Right hindlimb (tissue), 1 donor: ENCODE measurements at regions not wholly inside any gene's neighbourhood (a gene's known extent, or its start where the extent isn't known, plus 50 kb on each side); places are given as distances from the start of the nearest gene placed in this dataset.
"Not testable (repeated sequence)": the region's sequence is repeated elsewhere in the genome, so short reads cannot be mapped to it uniquely, and the experiment has no call there.

ENCODE experiments used
- DNase-seq: peaks from one replicate; pipeline ENCODE4 v3.0.0-alpha.2; 2018

DNA sequence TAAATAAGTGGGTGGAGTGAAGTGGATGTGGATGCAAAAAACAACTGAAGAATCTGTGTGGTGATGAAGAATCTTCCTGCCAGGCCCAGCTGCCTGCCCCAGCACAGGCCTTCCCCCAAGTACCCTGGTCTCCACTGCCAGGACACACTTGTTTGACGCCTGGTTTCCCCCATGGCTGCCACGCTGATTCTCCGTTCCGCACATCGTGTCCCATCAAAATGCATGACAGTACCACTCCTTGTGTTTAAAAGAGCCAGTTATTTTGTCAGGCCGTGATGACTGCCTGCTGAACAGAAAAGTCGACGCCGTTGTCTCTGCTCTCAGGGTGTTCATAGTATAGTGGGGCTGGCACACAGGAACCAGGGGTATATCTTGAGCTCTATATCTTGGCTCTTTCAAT is 50.3 kb upstream of the KYNU start:
- no peak for DNase-seq

DNA sequence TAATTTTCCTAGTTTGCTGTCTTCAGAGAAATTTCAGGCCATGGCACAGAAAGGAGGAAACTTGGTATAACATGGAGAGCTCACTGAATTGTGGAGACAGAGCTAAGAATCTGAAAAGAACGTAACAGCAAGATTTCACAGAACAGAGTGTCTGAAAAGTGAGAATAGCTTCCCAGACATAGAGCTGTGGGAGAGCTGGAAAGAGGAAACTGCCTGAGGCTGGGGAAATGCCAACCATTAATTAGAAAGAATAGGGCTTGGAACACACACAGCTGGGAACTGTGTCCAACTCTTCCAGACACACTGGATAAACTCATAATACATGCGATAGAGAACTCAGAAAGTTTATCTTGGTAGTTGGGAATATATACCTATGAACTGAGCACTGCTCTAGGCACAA is 51.6 kb upstream of the KYNU start:
- DNase-seq, result no peak

DNA sequence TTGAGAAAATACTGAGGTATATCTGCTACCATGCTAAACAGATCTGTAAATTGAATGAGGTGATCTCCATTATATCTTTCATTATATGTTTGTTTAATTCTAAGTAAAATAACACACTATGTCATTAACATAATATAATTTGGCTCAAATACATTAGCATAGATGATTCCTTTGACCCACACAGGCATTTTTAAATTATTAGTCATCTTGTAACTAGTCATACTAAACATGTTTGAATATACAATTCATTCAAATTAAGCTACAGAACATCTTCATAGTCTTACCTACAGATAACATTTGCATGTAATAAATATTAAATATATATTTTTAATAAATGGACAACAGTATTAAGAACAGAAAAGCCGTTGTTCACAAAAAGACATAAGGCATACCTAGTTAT is 52.7 kb upstream of the KYNU start:
- no peak for DNase-seq

DNA sequence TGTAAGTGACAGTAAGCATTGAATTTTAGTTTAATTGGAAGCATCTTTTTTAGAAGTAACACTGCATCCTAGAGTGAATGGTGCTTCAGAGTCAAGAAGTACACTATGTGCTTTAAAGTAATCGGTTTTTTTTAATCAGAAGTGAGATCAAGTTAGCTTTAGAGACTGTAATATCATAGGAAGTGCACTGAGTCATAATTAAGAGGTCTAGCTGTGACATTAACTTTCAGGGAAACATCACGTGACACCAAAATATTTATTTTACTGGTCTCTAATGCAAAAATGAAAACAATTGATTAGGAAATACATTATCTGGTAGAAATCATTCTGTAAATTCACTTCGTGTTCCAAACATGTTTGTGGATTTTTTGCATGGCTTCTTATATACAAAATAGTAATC is 55.3 kb upstream of the KYNU start:
- DNase-seq, result no peak

DNA sequence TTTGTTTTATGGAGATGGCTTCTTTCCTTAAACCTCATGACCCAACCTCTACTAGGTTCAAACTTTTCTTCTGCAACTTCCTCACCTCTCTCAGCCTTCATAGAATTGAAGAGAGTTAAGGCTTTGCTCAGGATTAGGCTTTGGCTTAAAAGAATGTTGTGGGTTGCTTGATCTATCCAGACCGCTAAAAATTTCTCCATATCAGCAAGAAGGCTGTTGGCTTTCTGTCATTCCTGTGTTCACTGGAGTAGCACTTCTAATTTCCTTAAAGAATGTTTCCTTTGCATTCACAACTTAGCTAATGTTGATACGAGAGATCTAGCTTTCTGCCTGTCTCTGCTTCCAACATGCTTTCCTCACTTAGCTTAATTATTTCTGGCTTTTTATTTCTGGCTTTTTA is 58.1 kb upstream of the KYNU start:
- no peak for DNase-seq

DNA sequence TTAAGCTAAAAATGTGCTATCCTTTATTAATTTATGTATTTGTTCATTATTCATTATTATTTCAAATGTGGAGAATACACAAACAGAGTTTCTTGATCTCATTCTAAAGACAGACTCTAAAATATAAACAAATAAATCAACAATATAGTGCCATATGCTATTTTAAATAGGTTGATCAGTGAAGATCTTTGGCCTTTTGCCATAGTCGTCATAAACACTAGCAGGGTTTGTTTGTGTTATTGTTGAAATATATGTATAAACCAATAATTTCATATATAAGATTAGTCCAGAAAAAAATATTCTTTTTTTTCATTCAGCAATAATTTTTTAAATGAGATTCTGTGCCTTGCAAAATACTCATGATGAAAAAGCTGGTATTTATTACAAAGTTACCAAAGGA is 62.1 kb upstream of the KYNU start:
- no peak for DNase-seq

DNA sequence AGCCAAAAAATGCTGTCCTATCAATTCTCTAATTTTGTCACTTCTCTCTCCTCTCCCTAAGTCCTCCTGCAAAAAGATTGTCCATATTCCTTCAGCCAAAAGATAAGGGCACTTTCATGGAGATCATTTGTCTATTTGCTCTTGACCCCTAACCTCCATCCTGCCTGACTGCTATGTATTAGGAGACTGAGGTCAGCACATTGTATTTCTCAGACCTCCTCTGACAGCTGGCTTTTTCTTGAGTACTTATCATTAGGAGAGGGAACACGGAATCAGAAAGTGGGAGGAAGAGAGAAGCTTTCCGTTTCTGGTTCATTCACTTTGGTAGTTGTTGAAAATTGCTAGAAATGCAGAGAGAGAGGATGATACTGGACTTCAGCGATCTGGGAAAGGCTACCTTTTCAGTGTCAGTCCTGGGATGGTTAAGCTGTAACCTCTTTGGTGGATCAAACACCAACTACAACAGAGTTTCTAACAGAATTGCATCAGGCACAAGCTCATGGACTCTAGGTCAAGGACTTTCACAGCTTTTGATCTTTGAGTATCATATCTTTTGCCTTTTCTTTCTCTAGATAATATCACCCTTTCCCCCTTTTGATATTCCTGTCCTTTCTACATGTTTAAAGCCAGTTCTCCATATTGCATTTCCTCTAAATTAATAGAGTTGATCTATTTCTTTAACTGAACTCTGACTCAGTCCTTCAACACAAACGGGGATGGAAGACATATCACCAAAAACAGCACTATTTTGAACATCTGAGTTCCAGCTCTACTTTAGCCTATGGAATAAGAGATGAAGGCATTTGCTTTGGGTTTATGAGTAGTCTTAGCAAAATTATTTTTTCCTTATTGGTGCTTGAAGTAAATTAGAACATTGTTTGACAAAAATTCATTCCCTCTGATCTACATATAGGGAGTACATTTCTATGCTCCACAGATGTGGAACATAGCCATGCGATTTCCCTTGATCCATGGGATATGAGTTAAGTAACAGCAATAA is 63.3 kb upstream of the KYNU start:
- no peak for DNase-seq

DNA sequence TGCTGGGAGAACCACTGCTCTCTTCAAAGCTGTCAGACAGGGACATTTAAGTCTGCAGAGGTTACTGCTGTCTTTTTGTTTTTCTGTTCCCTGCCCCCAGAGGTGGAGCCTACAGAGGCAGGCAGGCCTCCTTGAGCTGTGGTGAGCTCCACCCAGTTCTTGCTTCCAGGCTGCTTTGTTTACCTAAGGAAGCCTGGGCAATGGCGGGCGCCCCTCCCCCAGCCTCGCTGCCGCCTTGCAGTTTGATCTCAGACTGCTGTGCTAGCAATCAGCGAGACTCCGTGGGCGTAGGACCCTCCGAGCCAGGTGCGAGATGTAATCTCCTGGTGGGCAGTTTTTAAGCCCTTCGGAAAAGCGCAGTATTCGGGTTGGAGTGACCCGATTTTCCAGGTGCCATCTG is 65.8 kb upstream of the KYNU start:
- DNase-seq, result not testable (repeated sequence)

DNA sequence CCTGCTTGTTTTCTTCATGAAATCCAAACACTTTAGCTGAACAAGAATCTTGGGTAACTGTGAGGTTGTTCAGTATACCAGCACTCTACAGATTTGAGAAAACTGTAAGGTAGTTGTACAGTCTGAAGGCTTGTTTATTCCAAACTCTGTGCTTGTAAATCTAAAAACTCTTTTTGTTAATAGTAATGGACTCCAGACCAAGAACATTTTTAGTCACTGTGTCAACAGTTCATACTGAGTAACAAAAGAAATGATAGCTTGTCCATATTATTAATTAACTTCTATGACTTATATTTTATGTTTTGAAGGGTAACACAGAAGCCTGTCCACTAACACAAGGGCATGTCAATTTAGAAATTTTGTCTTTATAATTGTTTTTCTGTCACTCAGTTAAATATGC is 72.2 kb upstream of the KYNU start:
- DNase-seq, result no peak

DNA sequence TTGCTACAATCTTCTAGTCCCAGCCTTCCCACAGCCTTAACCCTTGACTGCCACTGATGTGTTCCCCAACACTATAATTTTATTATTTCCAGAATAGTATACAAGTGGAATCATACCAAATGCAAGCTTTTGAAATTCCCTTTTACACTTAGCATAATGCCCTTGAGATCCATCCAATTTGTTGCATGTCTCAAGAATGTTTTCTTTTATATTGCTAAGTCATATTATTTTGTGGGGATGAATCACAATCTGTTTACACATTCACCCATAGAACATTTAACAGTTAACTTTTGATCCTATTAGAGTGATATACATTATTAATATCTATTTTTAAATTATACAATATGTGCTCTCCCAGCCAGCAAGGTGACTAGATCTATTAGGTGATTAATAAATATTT is 74.3 kb upstream of the KYNU start:
- no peak for DNase-seq

DNA sequence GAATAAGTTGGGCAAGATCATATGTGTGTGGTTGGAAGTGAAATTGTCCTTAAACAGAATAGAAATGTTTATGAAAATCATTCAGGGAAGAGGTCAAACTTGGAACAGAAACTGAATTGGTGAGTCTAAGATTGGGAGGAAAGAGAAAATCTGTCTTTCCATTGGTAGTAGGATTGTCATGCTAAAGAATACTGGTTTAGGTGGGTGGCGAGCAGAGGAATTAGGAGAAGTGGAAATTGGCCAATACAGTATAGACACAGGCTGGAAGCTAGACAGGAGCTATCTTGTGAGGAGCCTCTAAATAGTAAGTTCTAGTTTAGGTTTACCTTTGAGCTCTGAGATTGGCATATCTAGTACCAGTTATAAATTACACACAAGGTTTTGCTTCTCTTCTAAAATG is 80.9 kb upstream of the KYNU start:
- no peak for DNase-seq

DNA sequence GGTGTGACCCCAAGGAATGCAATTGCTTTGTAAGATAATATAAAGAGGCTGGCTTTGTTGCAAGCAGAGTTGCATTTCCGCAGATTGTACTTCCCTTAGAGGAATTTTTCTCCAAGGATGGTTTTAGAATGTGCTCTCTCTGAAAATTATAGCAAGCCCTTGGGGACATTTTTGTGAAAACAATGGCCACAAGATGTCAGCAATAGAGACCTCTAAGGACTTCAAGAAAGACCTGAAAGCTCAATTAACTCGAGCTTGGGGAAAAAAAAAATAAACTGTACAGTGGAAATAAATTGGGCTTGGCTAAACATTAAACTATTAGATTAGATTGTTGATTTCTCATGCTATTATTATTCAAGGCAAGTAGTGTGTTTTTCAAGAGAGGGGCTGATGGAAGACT is 81.3 kb upstream of the KYNU start:
- DNase-seq, result no peak

DNA sequence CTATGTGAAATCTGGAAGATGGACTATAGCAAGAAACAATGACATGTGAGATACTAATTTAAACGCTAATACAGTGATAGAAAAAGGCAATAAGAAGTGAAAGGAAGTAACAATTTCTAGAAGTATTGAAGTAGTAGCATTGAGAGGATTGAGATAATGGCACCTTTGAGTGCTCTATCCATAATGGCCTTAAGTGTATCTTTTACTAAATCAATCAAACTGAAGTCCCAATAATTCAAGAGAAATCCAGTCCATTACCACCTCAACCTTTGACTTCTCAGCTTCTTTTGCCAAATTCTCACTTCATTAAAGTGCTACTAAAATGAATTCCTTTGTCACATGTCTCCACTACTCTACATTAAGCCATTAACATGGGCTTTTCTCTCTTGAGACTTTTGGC is 82.6 kb upstream of the KYNU start:
- DNase-seq, result no peak

DNA sequence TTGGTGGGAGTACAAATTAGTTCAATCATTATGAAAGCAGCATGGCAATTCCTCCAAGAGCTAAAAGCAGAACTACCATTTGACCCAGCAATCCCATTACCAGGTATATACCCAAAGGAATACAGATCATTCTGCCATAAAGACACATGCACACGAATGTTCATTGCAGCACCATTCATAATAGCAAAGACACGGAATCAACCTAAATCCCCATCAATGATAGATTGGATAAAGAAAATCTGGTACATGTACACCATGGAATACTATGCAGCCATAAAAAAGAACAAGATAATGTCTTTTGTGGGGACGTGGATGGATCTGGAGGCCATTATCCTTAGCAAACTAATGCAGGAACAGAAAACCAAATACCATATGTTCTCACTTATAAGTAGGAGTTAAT is 85.1 kb upstream of the KYNU start:
- DNase-seq, result not testable (repeated sequence)

DNA sequence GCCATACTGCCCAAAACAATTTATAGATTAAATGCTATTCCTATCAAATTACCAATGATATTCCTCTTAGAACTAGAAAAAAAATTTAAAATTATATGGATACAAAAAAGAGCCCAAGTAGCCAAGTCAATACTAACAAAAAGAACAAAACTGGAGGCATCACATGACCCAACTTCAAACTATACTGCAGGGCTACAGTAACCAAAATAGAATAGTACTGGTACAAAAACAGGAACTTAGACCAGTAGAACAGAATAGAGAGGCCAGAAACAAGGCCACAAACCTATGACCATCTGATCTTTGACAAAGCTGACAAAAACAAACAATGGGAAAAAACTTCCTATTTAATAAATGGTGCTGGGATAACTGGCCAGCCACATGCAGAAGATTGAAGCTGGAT is 86.1 kb upstream of the KYNU start:
- no peak for DNase-seq

DNA sequence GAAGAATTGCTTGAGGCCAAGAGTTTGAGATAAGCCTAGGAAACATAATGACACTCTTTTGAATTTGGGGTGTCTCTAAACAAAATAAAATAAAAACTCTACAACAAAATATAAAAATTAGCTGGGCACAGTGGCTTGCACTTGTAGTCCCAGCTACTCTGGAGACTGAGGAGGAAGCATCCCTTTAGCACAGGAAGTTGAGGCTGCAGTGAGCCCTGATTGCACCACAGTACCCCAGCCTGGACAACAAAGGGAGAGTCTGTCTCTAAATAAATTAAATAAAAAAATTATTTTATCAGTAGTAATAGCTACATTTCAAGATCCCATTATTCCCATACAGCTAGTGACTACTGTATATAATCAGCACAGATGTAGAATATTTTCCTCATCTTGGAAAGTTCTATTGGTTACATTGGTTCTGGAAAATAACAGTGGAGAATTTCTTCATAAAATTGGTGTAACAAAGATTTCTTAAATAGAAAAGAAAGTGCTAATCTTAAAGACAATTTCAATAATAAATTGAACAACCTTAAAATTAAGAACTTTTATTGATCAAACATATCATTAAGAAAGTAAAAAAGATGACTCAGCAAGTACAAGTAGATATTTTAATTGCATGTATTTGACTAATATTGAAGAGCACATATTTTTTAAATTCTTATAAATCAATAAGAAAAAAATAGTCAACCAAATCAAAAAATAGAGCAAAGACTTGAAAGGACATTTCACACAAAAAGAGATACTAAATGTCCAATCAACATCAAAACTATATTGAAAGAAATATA is 90.4 kb upstream of the KYNU start:
- no peak for DNase-seq

DNA sequence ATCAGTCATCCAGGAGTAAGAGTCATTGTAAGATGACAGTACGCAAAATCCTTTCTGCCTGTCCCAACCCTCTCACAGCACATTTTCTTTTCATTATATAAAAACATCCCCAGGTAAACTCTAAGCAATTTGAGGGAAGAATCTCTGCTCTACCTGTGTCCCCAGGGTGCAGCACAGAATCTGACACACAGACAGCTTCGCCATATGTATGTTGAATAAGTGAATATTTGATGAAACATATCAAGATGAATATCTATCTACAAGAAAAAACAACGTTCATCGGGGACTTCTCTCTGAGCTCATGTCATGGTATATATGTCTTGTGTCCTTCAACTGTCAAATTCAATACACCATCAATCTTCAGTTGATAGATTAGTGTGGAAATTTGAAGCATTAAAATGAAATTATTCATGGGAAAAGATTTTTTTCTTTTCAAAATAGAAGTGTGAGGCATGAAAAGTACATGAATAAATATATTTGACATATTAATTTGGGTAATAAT is 94.5 kb upstream of the KYNU start:
- no peak for DNase-seq

DNA sequence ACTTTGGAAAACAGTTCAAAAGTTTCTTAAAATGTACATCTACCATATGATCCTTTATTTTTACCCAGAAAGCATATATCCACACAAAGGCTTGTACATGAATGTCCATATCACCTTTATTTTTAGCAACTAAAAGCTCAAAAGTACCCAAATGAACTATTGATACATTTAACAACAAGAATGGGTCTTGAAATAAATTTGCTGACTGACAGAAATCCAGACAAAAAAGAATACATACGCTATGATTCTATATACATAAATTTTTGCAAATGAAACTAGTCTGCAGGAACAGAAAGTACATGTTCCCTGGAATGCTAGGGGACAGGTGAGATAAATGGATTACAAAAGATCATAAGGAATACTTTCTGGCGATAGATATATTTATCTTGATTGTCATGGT is 96.3 kb upstream of the KYNU start:
- no peak for DNase-seq

DNA sequence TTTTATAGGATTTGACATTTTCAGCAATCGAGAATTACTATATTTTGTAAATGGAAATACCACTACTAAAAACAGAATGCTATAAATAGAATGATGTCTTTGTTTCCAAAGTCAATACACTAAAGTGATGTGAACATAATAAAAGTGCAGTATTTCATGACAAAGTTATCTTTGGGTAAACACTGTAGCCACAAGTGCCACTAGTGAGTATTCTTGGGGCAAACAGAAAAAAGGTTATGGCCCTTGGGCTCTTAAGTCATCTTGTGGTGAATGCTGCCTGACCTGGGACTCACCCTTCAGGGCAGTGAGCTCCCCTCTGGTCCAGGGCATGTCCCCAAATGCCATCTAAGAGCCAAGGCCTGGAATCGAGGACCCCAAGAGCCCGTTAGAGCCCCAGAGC is 99.2 kb upstream of the KYNU start:
- DNase-seq, result no peak

DNA sequence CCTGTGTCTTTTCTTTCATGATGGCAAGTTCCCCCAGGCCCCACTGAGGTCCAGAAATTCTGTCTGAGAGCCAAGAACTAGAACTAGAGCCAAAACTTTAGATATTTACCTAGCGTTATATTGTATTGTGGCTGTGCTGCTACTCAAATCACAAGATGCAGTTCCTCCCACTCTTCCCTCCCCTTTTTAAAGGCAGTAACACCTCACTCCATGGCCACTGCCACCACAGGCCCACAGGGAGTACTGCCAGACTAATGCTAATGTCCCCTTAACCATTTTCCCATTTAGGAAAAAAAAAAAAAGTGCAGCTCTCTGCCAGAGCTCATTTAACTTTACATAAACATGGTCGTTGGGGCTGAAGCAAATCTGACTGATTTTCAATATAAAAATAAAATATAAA is 99.7 kb upstream of the KYNU start:
- DNase-seq, result no peak

DNA sequence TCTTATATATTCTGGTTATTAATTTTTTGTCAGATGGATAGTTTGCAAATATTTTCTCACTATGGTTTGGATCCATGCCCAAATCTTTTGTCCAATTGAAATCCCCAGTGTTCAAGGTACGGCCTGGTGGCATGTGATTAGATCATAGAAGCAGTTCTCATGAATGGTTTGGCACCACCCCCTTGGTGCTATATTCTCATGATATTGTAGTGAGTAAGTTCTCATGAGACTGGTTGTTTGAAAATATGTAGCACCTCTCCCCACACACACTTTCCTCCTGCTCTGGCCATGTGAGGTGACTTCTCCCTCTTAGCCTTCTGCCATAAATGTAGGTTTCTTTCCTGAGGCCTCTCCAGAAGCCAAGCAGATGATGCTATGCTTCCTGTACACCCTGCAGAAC is 107.7 kb upstream of the KYNU start:
- DNase-seq, result no peak

DNA sequence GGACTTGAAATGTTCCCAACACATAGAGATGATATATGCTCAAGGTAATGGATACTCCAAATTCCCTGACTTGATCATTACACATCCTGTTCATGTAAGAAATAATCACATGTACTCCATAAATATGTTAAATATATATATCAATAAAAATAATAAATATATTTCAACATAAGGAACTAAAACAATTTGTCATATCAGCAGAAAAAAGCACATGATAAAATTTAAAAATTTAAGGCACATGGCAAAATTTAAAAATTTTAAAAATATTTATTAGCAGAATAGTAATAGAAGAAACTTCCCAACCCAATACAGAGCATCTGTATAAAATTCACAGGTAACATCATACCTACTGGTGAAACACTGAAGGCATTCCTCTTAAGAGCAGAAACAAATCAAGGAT is 109.6 kb upstream of the KYNU start:
- no peak for DNase-seq

DNA sequence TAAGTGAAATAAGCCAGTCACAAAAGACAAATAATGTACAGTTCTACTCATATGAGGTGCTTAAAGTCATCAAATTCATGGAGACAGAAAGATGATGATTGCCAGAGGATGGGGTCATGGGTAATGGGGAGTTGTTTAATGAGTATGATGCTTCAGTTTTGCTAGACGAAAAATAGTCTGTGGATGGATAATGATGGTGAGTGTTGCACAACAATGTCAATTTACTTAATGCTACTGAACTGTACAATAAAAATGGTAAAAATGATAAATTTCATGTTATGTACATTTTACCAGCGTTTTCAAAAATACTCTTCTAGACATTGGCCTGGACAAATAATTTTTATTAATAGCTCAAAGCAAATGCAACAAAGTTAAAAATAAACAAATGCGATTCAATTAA is 118.5 kb upstream of the KYNU start:
- no peak for DNase-seq

DNA sequence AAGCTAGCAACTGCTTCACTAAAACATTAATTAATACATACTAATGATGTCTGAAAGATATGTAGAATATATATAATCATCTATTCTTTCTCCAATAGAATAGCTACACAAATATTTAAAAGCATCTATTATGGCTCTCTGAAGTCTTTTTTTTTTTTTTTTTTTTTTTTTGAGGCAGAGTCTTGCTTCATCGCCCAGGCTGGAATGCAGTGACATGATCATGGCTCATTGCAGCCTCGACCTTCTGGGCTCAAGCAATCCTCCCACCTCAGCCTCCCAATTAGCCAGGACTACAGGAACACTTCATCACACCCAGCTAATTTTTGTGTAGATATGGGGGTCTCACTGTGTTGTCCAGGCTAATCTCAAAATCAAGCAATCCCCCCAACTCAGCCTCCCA is 120.4 kb upstream of the KYNU start:
- DNase-seq, result no peak
